ENCODE measurements at regions not wholly inside any gene's neighbourhood (a gene's known extent, or its start where the extent isn't known, plus 50 kb on each side); places are given as distances from the start of the nearest gene placed in this dataset.
"Not testable (repeated sequence)": the region's sequence is repeated elsewhere in the genome, so short reads cannot be mapped to it uniquely, and the experiment has no call there.

GRCh38 chr17:63178530-63178929 lies 212.5 kb downstream of the TANC2 start:
- DNase-seq (ENCODE audit: low spot score): no peak

DNA sequence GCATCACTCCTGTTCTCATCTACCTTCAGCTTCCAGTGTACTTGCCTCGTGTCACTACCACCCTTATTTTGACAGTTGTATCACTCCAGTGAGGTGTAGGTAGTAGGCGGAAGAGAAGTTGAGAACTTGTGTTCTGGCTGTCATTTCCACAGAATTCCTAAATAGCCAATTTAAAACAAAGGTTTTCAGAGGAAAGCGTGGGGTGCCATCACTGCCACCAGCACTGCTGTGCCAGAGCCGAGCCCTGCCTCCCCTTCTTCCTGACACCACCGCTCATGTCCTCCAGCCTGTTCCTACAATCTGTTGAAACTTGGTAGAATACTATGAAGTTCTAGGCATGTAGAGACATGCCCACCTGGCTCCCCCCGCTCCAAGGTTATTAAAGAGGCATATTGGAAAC lies 215.8 kb downstream of the TANC2 start:
- DNase-seq (ENCODE audit: low spot score): no peak

DNA sequence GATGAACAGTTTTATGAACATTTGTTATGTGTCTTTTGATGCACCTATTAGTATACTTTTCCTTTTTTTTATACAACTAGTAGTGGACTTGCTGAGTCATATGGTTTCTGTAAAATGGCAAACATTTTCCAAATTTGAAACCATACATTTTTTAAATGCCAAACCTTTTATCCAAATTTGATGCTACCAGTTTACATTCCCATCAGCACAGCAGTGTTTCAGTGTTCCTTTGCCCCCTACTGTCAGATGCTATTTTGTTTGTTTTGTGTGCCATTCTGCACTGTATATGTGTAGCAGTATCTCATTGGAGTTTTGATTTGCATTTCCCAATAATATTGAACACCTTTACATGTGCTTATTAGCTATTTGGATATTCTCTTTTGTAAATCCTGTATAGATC lies 219.4 kb downstream of the TANC2 start:
- peak; percentile 41 for DNase-seq (ENCODE audit: low spot score)

DNA sequence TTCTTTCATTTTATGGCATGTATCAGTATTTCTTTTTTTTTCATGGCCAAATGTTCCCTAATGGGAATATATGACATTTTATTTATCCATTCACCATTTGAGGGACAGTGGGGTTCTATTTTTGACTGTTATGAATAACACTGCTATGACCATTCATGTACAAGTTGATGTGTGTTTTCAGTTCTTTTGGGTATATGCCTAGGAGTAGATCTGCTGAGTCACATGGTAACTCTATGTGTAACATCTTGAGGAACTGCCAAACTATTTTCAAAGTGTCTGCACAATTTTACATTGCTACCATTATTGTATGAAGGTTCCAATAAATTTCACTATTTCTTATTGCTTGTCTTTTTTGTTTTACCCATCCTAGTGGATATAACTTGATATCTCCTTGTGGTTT lies 223.0 kb downstream of the TANC2 start:
- no peak for DNase-seq (ENCODE audit: low spot score)

DNA sequence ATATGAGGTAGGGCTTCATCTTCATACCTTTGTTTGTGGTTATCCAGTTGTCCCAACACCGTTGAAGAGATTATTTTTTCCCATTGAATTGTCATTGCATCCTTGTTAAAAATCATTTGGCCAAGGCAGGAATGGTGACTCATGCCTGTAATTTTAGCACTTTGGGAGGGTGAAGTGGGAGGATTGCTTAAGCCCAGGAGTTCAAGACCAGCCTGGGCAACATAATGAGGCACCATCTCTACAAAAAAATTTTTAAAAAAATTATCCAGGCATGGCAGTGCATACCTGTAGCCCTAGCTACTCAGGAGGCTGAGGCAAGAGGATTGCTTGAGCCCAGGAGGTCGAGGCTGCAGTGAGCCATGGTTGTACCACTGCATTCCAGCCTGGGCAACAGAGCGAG lies 223.9 kb downstream of the TANC2 start:
- no peak for DNase-seq (ENCODE audit: low spot score)

GRCh38 chr17:63190821-63191370 lies 224.9 kb downstream of the TANC2 start:
- no peak for DNase-seq (ENCODE audit: low spot score)

DNA sequence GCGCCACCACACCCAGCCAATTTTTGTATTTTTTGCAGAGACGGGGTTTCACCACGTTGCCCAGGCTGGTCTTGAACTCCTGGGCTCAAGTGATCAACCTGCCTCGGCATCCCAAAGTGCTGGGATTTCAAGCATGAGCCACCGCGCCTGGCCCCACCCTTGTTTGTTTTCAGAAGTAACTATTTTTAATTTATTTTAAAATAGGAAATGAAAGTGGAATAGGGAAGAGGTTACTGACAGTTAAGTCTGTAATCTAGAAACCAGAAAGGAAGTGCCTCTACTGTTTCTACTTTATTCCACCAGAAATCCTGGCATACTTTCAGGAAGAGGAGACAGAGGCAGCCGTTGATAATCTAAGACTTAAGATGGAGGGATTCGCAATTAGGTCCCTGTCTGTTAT lies 225.6 kb downstream of the TANC2 start:
- DNase-seq (ENCODE audit: low spot score): no peak

DNA sequence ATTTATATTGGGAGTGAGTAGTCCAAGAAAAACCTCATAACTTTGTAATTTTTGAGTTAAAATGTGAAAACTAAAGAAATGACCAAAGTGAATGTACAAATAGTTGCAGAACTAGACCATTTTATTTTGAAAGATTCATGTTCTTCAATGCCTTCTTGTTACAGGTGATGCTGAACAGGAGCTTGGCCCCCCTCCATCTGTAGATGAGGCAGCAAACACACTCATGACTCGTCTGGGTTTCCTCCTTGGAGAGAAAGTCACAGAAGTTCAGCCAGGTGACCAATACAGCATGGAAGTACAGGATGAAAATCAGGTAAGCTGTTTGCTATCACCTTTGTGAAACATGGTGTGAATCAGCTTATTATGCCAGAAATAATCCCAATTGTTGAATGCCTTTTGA lies 227.8 kb downstream of the TANC2 start:
- DNase-seq (ENCODE audit: low spot score): no peak

- DNase-seq (ENCODE audit: low spot score): no peak
Measured at GRCh38 chr17:63196772-63197335, 230.8 kb downstream of the TANC2 start.

- DNase-seq (ENCODE audit: low spot score): no peak
Measured at GRCh38 chr17:63203652-63204051, 237.6 kb downstream of the TANC2 start.

- no peak for DNase-seq (ENCODE audit: low spot score)
Measured at GRCh38 chr17:63221939-63222338, 224.2 kb downstream of the CYB561 start.

- no peak for DNase-seq (ENCODE audit: low spot score)
Measured at GRCh38 chr17:63222655-63223054, 223.5 kb downstream of the CYB561 start.

DNA sequence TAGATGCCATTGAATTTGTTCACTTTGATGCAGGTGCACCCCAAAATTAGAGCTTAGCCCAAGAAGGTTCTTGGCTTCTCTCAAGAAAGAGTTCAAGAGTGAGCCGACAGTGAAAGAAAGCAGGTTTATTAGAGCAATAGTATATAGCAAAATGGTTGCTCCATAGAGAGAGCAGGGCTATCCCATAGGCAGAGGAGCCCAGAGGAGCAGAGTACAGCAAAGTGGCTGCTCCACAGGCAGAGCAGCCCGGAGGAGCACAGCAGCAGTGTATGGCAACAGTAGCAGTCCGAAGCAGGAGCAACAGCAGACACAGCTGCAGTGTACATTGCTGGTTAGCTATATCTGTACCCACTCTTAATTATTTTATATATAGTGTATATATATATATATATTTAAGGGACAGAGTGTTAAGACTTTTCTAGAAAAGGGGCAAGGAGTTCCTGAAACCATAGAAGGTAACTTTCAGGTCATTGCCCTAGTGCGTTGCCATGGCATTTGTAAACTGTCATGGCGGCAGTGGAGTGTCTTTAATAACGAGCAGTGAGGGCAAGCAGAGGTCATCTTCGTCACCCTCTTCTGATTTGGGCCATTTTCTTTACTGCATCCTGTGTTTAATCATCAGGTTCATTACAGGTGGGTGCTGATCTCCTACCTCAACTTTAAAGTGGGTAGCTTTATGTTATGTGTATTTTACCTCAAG lies 222.7 kb downstream of the CYB561 start:
- no peak for DNase-seq (ENCODE audit: low spot score)

DNA sequence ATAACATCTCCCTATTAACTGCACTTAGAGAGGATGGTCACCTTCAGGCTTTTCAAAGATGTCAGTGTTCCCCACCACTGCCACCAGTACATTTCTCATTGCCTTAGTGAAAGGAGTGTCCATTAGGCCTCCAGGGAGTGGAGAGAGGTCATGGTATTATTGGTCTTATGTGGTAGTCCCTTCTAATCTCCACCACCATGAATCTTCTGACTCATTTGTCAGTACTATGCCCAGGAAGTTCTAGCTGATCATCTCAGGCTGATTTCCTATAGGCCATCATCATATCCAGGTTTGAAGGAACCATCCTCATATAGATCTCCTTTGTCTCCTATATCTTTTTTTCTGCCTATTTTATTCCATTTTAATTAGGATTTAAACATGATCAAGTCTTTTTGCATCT lies 221.5 kb downstream of the CYB561 start:
- DNase-seq (ENCODE audit: low spot score): no peak

DNA sequence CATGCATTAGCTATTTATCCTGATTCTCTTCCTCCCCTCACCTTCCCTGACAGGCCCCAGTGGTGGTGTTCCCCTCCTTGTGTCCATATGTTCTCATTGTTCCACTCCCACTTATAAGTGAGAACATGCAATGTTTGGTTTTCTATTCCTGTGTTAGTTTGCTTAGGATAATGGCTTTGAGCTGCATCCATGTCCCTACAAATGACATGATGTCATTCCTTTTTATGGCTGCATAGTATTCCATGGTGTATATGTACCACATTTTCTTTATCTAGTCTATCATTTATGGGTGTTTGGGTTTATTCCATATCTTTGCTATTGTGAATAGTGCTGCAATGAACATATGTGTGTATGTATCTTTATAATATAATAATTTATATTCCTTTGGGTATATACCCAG lies 219.4 kb downstream of the CYB561 start:
- DNase-seq (ENCODE audit: low spot score): not testable (repeated sequence)

- not testable (repeated sequence) for DNase-seq (ENCODE audit: low spot score)
Measured at GRCh38 chr17:63231015-63231620, 215.0 kb downstream of the CYB561 start.

DNA sequence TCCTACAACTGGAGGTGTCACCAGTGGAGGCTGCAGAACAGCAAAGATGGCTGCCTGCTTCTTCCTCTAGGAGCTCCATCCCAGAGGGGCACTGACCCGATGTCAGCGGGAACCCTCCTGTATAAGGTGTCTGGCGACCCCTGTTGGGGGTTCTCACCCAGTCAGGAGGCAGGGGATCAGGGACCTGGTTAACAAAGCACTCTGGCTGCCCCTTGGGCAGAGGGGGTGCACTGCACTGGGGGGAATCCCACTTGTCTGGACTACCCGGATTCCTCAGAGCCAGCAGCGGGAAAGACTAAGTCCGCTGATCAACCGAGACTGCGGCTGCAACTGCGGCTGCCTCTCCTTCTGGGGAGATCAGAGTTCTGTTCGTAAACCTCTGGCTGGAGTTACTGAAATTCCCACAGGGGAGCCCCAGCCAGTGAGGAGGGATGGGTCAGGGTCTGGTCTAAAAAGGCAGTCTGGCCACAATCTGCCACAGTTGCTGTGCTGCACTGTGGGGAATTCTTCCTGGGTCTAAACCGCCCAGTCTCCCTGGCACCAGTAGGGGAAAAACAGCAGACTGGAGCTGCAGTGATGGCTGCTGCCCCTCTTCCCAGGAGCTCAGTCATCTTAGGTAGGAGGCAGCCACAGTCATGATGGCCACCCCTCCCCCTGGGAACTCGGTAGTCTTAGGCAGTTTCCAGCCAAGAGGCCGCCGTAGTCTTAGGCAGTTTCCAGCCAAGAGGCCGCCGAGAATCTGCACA lies 213.4 kb downstream of the CYB561 start:
- DNase-seq (ENCODE audit: low spot score): no peak

GRCh38 chr17:63240106-63240505 lies 206.0 kb downstream of the CYB561 start:
- DNase-seq (ENCODE audit: low spot score): no peak

DNA sequence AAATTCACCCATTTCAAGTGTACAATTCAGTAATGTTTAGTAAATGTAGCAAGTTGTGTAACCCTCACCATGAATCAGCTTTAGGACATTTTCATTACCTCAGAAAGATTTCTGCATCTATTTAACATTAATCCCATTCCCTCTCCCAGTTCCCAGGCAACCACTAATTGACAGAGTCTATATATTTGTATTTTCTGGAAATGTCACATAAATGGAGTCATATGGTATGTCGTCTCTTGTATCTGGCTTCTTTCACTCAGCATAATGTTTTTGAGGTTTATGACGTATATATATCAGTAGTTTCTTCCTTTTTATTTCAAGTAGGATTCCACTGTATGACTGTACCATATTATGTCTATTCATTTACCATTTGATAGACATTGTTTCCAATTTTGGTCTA lies 199.8 kb downstream of the CYB561 start:
- no peak for DNase-seq (ENCODE audit: low spot score)

GRCh38 chr17:63247706-63248105 lies 198.4 kb downstream of the CYB561 start:
- DNase-seq (ENCODE audit: low spot score): no peak

GRCh38 chr17:63249256-63250004 lies 196.7 kb downstream of the CYB561 start:
- DNase-seq (ENCODE audit: low spot score): no peak

GRCh38 chr17:63250830-63251229 lies 195.3 kb downstream of the CYB561 start:
- no peak for DNase-seq (ENCODE audit: low spot score)

Data from D341Med (cell line).